ENCODE measurements at regions not wholly inside any gene's neighbourhood (a gene's known extent, or its start where the extent isn't known, plus 50 kb on each side); places are given as distances from the start of the nearest gene placed in this dataset.

- TF ChIP-seq ZNF462 (CRISPR knock-in tag; IDR thresholded peaks at IDR 0.05) (no peak), EZH2phosphoT487 (IDR thresholded peaks at IDR 0.05; ENCODE audit: unreplicated experiment) (no peak), REST (IDR thresholded peaks at IDR 0.05; ENCODE audit: unreplicated experiment) (no peak), JUNB (IDR thresholded peaks at IDR 0.05; ENCODE audit: unreplicated experiment) (no peak), CTCF (conservative IDR thresholded peaks at IDR 0.05; ENCODE audit: low read depth in 2 of 2) (no peak)
Observed at GRCh38 chr4:171710743-171711142, 102.5 kb upstream of the GALNTL6 start (continued).

Measured in GM23338 (cell line).